HG03175 (cell line): ENCODE measurements at regions not wholly inside any gene's neighbourhood (a gene's known extent, or its start where the extent isn't known, plus 50 kb on each side); places are given as distances from the start of the nearest gene placed in this dataset.

Experiments
- ATAC-seq: cut with Tn5 transposase; IDR thresholded peaks from one replicate; pipeline ENCODE4 v1.9.1; 2021; ENCODE audit warnings: mild to moderate bottlenecking, moderate library complexity; ENCODE audit not compliant: unreplicated experiment

- ATAC-seq, result no peak
Measured at GRCh38 chr15:62625429-62626033, 417.0 kb upstream of the TPM1 start.

DNA sequence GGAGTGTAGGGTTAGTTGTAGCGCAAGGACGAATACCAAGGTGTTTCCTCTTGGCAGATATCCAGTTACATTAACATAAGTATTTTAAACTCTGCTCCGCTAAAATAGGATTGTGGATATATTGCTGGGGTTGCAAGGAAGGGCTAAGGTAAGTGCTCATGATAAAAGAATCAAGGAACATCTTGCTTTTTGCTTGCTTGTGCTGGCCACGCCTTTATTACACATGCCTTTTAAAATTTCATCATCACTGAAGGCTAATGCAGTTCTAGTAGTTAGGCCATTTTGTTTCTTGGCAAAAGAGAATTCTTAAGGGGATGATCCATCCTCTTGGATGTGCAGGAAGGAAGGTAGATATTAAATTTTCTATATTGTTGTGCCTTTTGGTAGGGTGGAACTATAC is 415.6 kb upstream of the TPM1 start:
- ATAC-seq, result no peak

GRCh38 chr15:62631076-62631724 is 411.3 kb upstream of the TPM1 start:
- no peak for ATAC-seq

GRCh38 chr15:62636823-62637573 is 405.5 kb upstream of the TPM1 start:
- no peak for ATAC-seq

GRCh38 chr15:62637574-62637897 is 405.0 kb upstream of the TPM1 start:
- ATAC-seq, result no peak

DNA sequence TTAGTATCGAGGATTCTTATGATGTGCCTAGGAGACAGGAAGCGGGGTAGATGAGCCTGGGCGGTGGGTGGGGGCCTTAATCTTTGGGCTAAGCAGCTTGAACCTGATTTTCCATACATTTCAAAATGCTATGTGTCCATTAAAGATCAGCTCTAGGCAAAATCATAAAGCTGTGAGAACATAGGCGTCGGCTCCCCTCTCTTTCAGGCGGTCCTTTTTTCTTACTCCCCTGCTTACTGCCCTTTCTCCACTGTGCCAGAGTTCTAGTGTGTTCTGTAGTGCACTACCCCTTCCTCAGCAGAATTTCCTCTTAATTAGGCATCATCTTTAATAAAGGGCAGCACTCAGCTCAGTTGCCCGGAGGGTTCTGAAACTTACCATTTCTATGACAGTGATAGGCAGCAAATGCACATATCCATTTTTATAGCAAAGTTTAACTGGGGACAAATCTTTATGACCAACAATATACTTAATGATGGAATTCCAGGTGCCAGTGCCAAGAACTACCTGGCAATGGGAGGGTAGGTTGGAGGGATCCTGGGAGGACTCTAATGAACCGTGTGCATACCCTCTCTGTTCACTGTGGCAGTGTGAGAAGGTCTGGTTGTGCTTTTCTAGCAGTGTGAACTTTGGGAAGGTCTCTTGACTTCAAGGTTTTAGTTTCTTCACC is 404.5 kb upstream of the TPM1 start:
- ATAC-seq, result no peak

DNA sequence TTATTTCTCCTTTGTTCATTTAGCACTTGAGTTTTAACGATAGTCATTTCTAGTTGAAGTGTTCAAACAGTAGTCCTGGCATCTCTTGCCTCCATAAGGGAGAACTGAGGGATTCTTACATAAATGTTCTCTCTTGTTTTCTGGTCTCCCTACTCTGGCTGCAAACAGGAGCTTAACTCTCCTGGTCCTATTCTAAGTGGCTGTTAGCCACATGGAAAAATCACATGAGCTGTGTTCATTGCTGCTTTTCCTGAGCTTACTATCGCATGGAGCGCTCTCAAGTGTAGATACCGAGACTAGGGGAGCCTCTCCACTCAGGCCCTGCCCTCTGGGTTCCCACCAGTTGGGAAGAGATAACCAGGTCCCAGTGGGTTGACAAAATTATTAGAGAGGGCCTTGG is 403.1 kb upstream of the TPM1 start:
- ATAC-seq, result no peak

DNA sequence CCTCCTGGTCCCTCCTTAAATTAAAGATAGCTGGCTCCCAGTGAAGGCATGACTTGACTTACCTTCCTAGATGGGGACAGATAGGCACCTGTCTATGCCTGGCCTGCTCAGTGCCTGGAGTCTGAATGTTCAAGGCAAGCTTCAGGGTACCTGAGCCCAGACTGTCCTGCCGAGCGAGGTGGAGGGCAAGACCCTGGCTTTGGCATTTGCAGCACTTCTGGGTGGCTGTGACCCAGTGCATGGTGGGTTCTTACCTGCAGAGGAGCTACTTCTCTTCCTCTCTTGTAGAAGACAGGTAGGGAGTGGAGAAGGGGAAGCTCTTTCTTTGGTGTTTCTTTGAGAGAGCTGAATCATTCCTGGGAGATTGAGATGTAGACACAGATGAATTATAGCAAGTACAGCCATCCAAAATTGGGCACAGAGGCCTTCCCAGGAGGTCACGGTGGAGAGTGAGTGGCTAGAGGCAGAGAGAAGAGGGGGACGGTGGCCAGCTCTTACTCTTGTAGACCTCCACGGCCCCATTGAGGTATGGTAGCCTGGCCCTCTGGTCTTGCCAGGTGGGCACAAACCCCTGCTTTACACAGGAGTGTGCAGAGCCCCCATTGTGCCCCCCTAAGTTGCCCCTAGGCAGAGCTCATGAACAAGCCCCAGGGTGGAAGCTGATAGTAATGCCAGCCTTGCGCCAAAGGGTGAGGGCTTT is 402.5 kb upstream of the TPM1 start:
- no peak for ATAC-seq

GRCh38 chr15:62641825-62642224 is 400.7 kb upstream of the TPM1 start:
- no peak for ATAC-seq

DNA sequence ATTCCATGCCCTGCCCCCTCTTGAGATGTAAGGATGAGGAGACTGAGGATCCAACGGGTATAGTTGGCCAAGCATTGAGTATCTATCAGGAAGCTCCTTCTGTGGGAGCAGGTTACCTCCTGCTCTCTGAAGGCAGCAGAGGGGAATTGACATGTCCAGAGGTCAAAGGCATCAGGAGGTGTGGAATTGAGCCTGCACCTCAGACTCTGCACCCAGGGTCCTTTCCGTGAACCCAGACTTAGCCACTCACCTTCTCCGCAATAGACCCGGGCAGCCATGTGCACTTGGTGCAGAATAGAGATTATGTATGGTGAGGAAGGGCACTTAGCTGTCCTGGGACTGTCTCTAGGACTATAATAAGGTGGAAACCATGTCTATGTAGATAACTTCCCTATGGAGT is 399.0 kb upstream of the TPM1 start:
- no peak for ATAC-seq

- ATAC-seq, result no peak
Measured at GRCh38 chr15:62644216-62644888, 398.2 kb upstream of the TPM1 start.

DNA sequence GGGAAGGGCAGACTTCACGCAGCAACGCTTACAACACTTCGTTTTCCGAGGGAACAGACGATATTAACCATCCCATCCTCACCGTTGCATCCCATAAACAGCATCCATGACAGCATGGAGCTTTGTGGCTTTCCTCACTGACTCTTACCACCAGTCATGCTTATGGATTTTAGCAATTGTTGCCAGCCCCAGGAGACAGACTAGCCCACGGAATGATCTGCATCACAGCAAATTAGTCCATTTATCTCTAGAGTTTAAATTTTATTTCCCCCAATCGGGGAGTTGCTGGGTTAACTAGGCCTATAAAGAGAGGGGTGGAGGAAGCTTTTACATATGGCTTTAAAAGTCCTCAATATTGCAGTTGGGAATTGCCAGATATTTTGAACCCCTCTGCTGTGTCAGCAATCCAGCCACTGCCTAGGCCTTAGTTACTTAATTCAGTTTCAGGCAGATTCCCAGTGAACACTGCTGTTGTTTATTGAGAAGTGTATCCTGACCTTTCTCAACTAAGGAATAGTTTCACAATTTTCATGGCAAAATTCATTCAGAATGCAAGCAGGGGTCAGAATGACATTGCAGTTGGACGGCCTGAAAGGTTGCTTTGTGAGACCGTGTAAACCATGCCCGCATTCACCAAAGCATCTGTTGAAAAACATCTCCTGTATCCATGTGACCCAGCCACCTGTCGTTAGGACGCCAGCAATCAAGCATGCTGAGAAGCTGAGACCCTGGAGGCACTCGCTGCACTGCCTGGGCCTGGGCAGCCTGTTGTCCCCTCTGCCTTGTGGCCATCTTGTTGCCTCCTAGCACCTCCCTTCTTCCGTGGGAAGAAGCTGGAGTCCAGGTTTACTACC is 397.4 kb upstream of the TPM1 start:
- no peak for ATAC-seq

DNA sequence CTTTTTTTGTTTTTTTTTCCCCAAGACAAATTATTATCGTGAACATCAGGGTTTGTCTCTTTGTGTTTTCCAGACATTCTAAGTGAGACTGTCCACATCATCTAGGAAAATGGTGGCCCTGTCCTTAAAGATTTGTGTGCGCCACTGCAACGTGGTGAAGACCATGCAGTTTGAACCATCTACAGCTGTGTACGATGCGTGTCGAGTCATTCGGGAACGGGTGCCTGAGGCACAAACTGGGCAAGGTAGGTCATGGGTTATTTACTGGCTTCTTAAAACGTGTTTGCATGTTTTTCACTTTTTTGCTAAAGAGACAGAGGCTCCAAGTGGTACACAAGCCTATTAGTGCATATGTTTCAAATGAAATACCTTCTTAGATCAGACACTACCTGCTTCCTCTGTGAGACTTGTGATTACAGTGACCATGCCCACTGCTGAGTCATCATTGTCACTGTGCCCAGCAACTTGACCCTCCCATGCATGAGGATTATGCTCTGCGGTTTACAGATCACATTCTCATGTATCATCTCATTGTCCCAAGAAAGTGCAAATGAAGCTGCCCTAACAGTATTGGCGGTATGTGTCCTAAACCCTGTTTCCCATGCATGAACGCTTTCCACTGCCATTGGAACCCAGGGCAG is 395.2 kb upstream of the TPM1 start:
- no peak for ATAC-seq

GRCh38 chr15:62647843-62648505 is 394.6 kb upstream of the TPM1 start:
- ATAC-seq, result no peak

- ATAC-seq, result no peak
Measured at GRCh38 chr15:62648954-62649353, 393.6 kb upstream of the TPM1 start.

DNA sequence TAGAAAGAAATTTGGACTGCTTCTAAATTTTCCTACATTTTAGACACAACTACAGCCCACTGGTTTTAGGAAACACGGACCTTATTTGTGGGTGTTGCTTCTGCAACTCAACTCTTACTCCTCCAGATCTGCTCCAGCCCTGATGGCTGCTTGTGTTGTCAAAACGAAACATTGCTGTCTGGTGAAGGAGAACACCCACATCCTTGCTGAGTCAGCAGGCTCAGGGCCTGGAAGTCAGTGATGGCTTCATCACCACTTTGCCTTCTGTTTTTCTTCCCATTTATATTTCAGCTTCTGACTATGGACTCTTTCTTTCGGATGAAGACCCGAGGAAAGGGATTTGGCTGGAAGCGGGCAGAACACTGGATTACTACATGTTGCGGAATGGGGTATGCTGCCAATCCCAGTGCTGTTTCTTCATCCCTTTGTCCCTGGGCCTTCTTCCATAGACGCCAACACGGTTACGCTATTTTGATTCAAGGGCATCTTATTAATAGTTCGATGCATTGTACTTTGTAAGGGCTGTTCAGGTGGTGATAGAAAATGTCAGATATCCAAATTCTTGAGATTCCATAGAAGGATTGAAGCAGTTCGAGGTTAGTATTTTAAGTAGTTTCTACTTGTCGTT is 392.6 kb upstream of the TPM1 start:
- peak; percentile 76 for ATAC-seq

GRCh38 chr15:62653122-62653521 is 389.4 kb upstream of the TPM1 start:
- no peak for ATAC-seq

GRCh38 chr15:62656071-62656470 is 386.5 kb upstream of the TPM1 start:
- ATAC-seq, result no peak
